ENCODE measurements at regions not wholly inside any gene's neighbourhood (a gene's known extent, or its start where the extent isn't known, plus 50 kb on each side); places are given as distances from the start of the nearest gene placed in this dataset.
"Not testable (repeated sequence)": the region's sequence is repeated elsewhere in the genome, so short reads cannot be mapped to it uniquely, and the experiment has no call there.

DNA sequence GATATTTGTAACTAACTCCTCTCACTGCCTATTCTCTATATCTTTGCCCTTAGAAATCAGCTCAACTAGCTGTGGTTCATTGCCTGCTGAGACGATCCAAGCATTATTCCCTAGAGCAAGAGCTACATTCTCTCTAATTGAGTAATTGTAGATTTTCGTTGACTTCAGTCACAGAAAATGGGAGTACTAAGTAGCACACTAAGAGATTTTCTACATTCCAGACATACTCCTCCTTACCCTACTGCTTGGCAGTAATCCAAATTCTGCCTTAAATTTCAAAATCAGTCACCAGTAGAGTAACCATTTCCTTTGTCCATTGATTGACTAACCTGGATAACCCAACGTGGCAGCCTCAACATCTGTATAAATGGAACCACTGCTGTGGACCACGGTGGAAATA is 1786.8 kb downstream of the SLITRK5 start:
- Mint-ChIP-seq H3K9me3 (ENCODE audit: unreplicated experiment) (no peaks in the 10 kb centered on the region), H3K27me3 (ENCODE audit: unreplicated experiment) (no peaks in the 10 kb centered on the region), H3K4me3 (ENCODE audit: unreplicated experiment) (no peak overlapping the region), H3K36me3 (ENCODE audit: low read depth, unreplicated experiment) (no peaks in the 10 kb centered on the region), H3K4me1 (ENCODE audit: unreplicated experiment) (no peaks in the 10 kb centered on the region), H3K27ac (ENCODE audit: unreplicated experiment) (no peak overlapping the region)
- TF ChIP-seq, protein P1, sequence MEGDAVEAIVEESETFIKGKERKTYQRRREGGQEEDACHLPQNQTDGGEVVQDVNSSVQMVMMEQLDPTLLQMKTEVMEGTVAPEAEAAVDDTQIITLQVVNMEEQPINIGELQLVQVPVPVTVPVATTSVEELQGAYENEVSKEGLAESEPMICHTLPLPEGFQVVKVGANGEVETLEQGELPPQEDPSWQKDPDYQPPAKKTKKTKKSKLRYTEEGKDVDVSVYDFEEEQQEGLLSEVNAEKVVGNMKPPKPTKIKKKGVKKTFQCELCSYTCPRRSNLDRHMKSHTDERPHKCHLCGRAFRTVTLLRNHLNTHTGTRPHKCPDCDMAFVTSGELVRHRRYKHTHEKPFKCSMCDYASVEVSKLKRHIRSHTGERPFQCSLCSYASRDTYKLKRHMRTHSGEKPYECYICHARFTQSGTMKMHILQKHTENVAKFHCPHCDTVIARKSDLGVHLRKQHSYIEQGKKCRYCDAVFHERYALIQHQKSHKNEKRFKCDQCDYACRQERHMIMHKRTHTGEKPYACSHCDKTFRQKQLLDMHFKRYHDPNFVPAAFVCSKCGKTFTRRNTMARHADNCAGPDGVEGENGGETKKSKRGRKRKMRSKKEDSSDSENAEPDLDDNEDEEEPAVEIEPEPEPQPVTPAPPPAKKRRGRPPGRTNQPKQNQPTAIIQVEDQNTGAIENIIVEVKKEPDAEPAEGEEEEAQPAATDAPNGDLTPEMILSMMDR (IDR thresholded peaks at IDR 0.05; ENCODE audit: unreplicated experiment) = no peak
- no peak for DNase-seq (ENCODE audit: low spot score)

DNA sequence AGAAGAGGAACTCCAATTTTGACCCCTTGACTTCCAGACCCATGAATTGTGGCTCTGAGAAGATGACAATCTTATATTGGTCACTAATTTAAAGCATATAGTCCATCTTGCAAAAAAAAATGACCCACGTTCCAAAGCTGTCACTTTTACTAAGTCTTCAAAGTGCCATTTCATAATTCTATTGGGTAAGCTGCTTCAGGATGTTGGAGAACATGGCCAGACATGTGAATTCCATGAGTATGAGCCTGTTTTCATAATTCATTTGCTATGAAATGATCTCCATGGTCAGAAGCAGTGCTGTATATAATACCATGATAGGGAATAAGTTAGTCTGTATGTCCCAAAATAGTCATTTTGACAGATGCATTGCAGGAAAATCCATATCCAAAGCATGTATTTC is 1787.3 kb downstream of the SLITRK5 start:
- Mint-ChIP-seq H3K36me3 (ENCODE audit: low read depth, unreplicated experiment) (no peaks in the 10 kb centered on the region), H3K27me3 (ENCODE audit: unreplicated experiment) (no peaks in the 10 kb centered on the region), H3K4me1 (ENCODE audit: unreplicated experiment) (no peaks in the 10 kb centered on the region), H3K9me3 (ENCODE audit: unreplicated experiment) (no peaks in the 10 kb centered on the region), H3K27ac (ENCODE audit: unreplicated experiment) (no peak overlapping the region), H3K4me3 (ENCODE audit: unreplicated experiment) (no peak overlapping the region)
- TF ChIP-seq, protein P1 (IDR thresholded peaks at IDR 0.05; ENCODE audit: unreplicated experiment) = no peak
- DNase-seq (ENCODE audit: low spot score) = no peak

DNA sequence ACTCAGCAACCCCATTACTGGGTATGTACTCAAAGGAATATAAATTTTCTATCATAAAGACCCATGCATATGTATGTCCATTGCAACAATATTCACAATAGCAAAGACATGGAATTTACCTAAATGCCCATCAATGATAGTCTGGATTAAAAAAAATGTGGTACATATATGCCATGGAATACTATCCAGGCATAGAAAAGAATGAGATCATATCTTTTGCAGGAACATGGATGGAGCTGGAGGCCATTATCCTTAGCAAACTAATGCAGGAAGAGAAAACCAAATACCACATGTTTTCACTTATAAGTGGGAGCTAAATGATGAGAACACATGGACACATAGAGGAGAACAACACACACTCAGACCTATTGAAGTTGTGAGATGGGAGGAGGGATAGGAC is 1789.7 kb downstream of the SLITRK5 start:
- not testable (repeated sequence) for H3K36me3 Mint-ChIP-seq (ENCODE audit: low read depth, unreplicated experiment); H3K4me3 Mint-ChIP-seq (ENCODE audit: unreplicated experiment); DNase-seq (ENCODE audit: low spot score)

DNA sequence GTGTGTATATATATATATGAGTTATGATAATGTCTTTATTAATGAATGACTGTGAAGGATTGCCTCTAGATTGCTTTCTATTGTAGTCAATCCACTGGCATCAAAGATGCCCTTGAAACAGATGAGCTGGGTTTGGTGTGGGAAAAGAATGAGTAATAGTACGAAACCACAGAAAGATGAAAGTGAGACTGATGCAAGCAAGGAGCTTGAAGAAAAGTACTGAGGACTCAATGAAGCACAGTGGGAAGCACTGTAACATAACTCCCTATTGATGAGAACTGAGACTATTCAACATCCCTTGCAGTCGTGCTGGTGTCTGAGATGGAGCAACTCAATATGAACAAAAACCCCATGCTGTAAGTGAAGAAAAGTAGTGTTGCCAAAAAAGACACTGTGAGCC is 1794.2 kb downstream of the SLITRK5 start:
- H3K4me1 Mint-ChIP-seq (ENCODE audit: unreplicated experiment) = no peaks in the 10 kb centered on the region
- no peak overlapping the region for H3K4me3 Mint-ChIP-seq (ENCODE audit: unreplicated experiment)
- no peaks in the 10 kb centered on the region for H3K27me3 Mint-ChIP-seq (ENCODE audit: unreplicated experiment)
- no peak overlapping the region for H3K27ac Mint-ChIP-seq (ENCODE audit: unreplicated experiment)
- TF ChIP-seq, protein P1 (IDR thresholded peaks at IDR 0.05; ENCODE audit: unreplicated experiment) = no peak
- H3K9me3 Mint-ChIP-seq (ENCODE audit: unreplicated experiment) = no peaks in the 10 kb centered on the region
- DNase-seq (ENCODE audit: low spot score) = no peak
- H3K36me3 Mint-ChIP-seq (ENCODE audit: low read depth, unreplicated experiment) = no peaks in the 10 kb centered on the region

More for the DNA sequence above, 1789.7 kb downstream of the SLITRK5 start:
- H3K4me1 Mint-ChIP-seq (ENCODE audit: unreplicated experiment); H3K9me3 Mint-ChIP-seq (ENCODE audit: unreplicated experiment); H3K27ac Mint-ChIP-seq (ENCODE audit: unreplicated experiment); H3K27me3 Mint-ChIP-seq (ENCODE audit: unreplicated experiment): not testable (repeated sequence)

DNA sequence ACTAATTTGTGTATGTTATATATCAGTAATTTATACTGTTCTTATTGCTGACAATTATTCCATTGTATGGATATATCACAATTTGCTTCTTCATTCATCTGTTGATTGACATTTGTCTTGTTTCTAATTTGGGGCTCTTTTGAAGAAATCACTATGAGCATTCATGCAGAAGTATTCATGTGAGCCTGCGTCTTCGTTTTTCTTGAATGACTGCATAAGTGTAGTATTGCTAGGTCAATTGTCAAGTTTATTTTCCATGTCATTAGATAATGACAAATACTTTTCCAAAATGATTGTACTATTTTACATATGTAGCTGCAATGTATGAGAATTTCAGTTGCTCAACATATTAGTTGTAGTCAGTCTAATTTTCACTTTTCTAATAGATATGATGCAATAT is 1796.9 kb downstream of the SLITRK5 start:
- Mint-ChIP-seq H3K9me3 (ENCODE audit: unreplicated experiment) (no peaks in the 10 kb centered on the region), H3K4me1 (ENCODE audit: unreplicated experiment) (no peaks in the 10 kb centered on the region), H3K27me3 (ENCODE audit: unreplicated experiment) (no peaks in the 10 kb centered on the region), H3K4me3 (ENCODE audit: unreplicated experiment) (no peak overlapping the region), H3K27ac (ENCODE audit: unreplicated experiment) (no peak overlapping the region), H3K36me3 (ENCODE audit: low read depth, unreplicated experiment) (no peaks in the 10 kb centered on the region)
- DNase-seq (ENCODE audit: low spot score) = no peak
- TF ChIP-seq, protein P1 (IDR thresholded peaks at IDR 0.05; ENCODE audit: unreplicated experiment) = no peak

DNA sequence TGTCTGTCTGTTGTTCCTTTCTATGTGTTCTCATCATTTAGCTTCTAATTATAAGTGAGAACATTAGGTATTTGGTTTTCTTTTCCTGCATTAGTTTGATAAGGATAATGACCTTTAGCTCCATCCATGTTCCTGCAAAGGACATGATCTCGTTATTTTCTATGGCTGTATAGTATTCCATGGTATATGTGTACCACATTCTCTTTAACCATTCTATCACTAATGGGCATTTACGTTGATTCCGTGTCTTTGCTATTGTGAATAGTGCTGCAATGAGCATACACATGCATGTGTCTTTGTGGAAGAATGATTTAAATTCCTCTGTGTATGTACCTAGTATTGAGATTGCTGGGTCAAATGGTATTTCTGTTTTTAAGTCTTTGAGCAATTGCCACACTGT is 1799.7 kb downstream of the SLITRK5 start:
- H3K27me3 Mint-ChIP-seq (ENCODE audit: unreplicated experiment) = peaks cover 2% of the 10 kb centered on the region

More for the DNA sequence above, 1799.7 kb downstream of the SLITRK5 start:
- no peak overlapping the region for H3K4me3 Mint-ChIP-seq (ENCODE audit: unreplicated experiment)
- DNase-seq (ENCODE audit: low spot score) = no peak
- H3K4me1 Mint-ChIP-seq (ENCODE audit: unreplicated experiment) = no peaks in the 10 kb centered on the region
- TF ChIP-seq, protein P1 (IDR thresholded peaks at IDR 0.05; ENCODE audit: unreplicated experiment) = no peak
- H3K9me3 Mint-ChIP-seq (ENCODE audit: unreplicated experiment) = no peaks in the 10 kb centered on the region
- H3K27ac Mint-ChIP-seq (ENCODE audit: unreplicated experiment) = no peak overlapping the region
- no peaks in the 10 kb centered on the region for H3K36me3 Mint-ChIP-seq (ENCODE audit: low read depth, unreplicated experiment)
